HG02973 (cell line): ENCODE measurements at regions not wholly inside any gene's neighbourhood (a gene's known extent, or its start where the extent isn't known, plus 50 kb on each side); places are given as distances from the start of the nearest gene placed in this dataset.

Experiments
- ATAC-seq: cut with Tn5 transposase; IDR thresholded peaks from one replicate; pipeline ENCODE4 v1.9.1; 2021; ENCODE audit warnings: moderate library complexity; ENCODE audit not compliant: unreplicated experiment

GRCh38 chr3:84835366-84835765, 123.4 kb upstream of the CADM2 start:
- no peak for ATAC-seq

GRCh38 chr3:84836961-84837360, 121.8 kb upstream of the CADM2 start:
- no peak for ATAC-seq

GRCh38 chr3:84877092-84877491, 81.7 kb upstream of the CADM2 start:
- ATAC-seq = no peak

GRCh38 chr3:84881288-84881687, 77.5 kb upstream of the CADM2 start:
- ATAC-seq = no peak

GRCh38 chr3:84885199-84885882, 73.4 kb upstream of the CADM2 start:
- ATAC-seq = no peak

GRCh38 chr3:84891851-84892250, 66.9 kb upstream of the CADM2 start:
- ATAC-seq = no peak

- no peak for ATAC-seq
Measured at GRCh38 chr3:84893211-84893610, 65.6 kb upstream of the CADM2 start.

- no peak for ATAC-seq
Measured at GRCh38 chr3:84904212-84904611, 54.6 kb upstream of the CADM2 start.

- no peak for ATAC-seq
Measured at GRCh38 chr3:84904816-84905555, 53.8 kb upstream of the CADM2 start.

- no peak for ATAC-seq
Measured at GRCh38 chr3:84905556-84905920, 53.3 kb upstream of the CADM2 start.

GRCh38 chr3:84906065-84906464, 52.7 kb upstream of the CADM2 start:
- no peak for ATAC-seq
